ENCODE measurements at regions not wholly inside any gene's neighbourhood (a gene's known extent, or its start where the extent isn't known, plus 50 kb on each side); places are given as distances from the start of the nearest gene placed in this dataset.
"Not testable (repeated sequence)": the region's sequence is repeated elsewhere in the genome, so short reads cannot be mapped to it uniquely, and the experiment has no call there.

- no peak for DNase-seq (ENCODE audit: low read depth in 4 of 4, low spot score in 1 of 4)
Observed at GRCh38 chr4:104549736-104550135, 55.0 kb upstream of the CXXC4 start.

- no peak for DNase-seq (ENCODE audit: low read depth in 4 of 4, low spot score in 1 of 4)
Observed at GRCh38 chr4:104559502-104559901, 64.8 kb upstream of the CXXC4 start.

GRCh38 chr4:104571341-104571740 is 76.6 kb upstream of the CXXC4 start:
- DNase-seq (ENCODE audit: low read depth in 4 of 4, low spot score in 1 of 4): no peak

- no peak for DNase-seq (ENCODE audit: low read depth in 4 of 4, low spot score in 1 of 4)
Observed at GRCh38 chr4:104574371-104574770, 79.7 kb upstream of the CXXC4 start.

- DNase-seq (ENCODE audit: low read depth in 4 of 4, low spot score in 1 of 4): no peak
Observed at GRCh38 chr4:104575278-104575677, 80.6 kb upstream of the CXXC4 start.

- DNase-seq (ENCODE audit: low read depth in 4 of 4, low spot score in 1 of 4): no peak
Observed at GRCh38 chr4:104577405-104577804, 82.7 kb upstream of the CXXC4 start.

GRCh38 chr4:104581476-104581875 is 86.8 kb upstream of the CXXC4 start:
- DNase-seq (ENCODE audit: low read depth in 4 of 4, low spot score in 1 of 4): not testable (repeated sequence)

- DNase-seq (ENCODE audit: low read depth in 4 of 4, low spot score in 1 of 4): not testable (repeated sequence)
Observed at GRCh38 chr4:104582056-104582455, 87.4 kb upstream of the CXXC4 start.

- DNase-seq (ENCODE audit: low read depth in 4 of 4, low spot score in 1 of 4): no peak
Observed at GRCh38 chr4:104589264-104589868, 94.7 kb upstream of the CXXC4 start.

GRCh38 chr4:104591510-104591911 is 96.8 kb upstream of the CXXC4 start:
- DNase-seq (ENCODE audit: low read depth in 4 of 4, low spot score in 1 of 4): no peak

GRCh38 chr4:104592183-104592582 is 97.5 kb upstream of the CXXC4 start:
- no peak for DNase-seq (ENCODE audit: low read depth in 4 of 4, low spot score in 1 of 4)

GRCh38 chr4:104593019-104593418 is 98.3 kb upstream of the CXXC4 start:
- DNase-seq (ENCODE audit: low read depth in 4 of 4, low spot score in 1 of 4): no peak

GRCh38 chr4:104596189-104596588 is 101.5 kb upstream of the CXXC4 start:
- no peak for DNase-seq (ENCODE audit: low read depth in 4 of 4, low spot score in 1 of 4)

- DNase-seq (ENCODE audit: low read depth in 4 of 4, low spot score in 1 of 4): no peak
Observed at GRCh38 chr4:104615496-104615895, 120.8 kb upstream of the CXXC4 start.

GRCh38 chr4:104615926-104616325 is 121.2 kb upstream of the CXXC4 start:
- no peak for DNase-seq (ENCODE audit: low read depth in 4 of 4, low spot score in 1 of 4)

- no peak for DNase-seq (ENCODE audit: low read depth in 4 of 4, low spot score in 1 of 4)
Observed at GRCh38 chr4:104616401-104616820, 121.7 kb upstream of the CXXC4 start.

- no peak for DNase-seq (ENCODE audit: low read depth in 4 of 4, low spot score in 1 of 4)
Observed at GRCh38 chr4:104625706-104626105, 131.0 kb upstream of the CXXC4 start.

GRCh38 chr4:104629601-104630000 is 134.9 kb upstream of the CXXC4 start:
- no peak for DNase-seq (ENCODE audit: low read depth in 4 of 4, low spot score in 1 of 4)

- no peak for DNase-seq (ENCODE audit: low read depth in 4 of 4, low spot score in 1 of 4)
Observed at GRCh38 chr4:104630272-104630671, 135.6 kb upstream of the CXXC4 start.

- DNase-seq (ENCODE audit: low read depth in 4 of 4, low spot score in 1 of 4): no peak
Observed at GRCh38 chr4:104631000-104631399, 136.3 kb upstream of the CXXC4 start.

GRCh38 chr4:104641418-104641817 is 146.7 kb upstream of the CXXC4 start:
- DNase-seq (ENCODE audit: low read depth in 4 of 4, low spot score in 1 of 4): no peak

- DNase-seq (ENCODE audit: low read depth in 4 of 4, low spot score in 1 of 4): no peak
Observed at GRCh38 chr4:104642521-104642920, 147.8 kb upstream of the CXXC4 start.

GRCh38 chr4:104643805-104644204 is 149.1 kb upstream of the CXXC4 start:
- no peak for DNase-seq (ENCODE audit: low read depth in 4 of 4, low spot score in 1 of 4)

- DNase-seq (ENCODE audit: low read depth in 4 of 4, low spot score in 1 of 4): no peak
Observed at GRCh38 chr4:104649631-104650030, 154.9 kb upstream of the CXXC4 start.
